H1 (cell line): ENCODE measurements at regions not wholly inside any gene's neighbourhood (a gene's known extent, or its start where the extent isn't known, plus 50 kb on each side); places are given as distances from the start of the nearest gene placed in this dataset.

Experiments used
- CEBPB ChIP-seq: IDR thresholded peaks from 2 replicates; pipeline ENCODE4 v1.6.1; 2012; ENCODE audit warnings: low read depth, low read length
- POLR2A ChIP-seq, 2 experiments: IDR thresholded peaks; 1 replicate in 1 of 2; 2 replicates in 1 of 2; pipeline ENCODE4 v1.6.1; 2011; ENCODE audit warnings: low read depth in 2 of 2, low read length in 2 of 2, mild to moderate bottlenecking in 2 of 2; ENCODE audit errors: control extremely low read depth in 1 of 2
- TF ChIP-seq, protein P1 (sequence below): IDR thresholded peaks from 2 replicates; pipeline ENCODE4 v1.6.1; 2011; ENCODE audit warnings: low read depth, mild to moderate bottlenecking, low read length; ENCODE audit not compliant: insufficient read depth
- TF ChIP-seq, protein P2 (sequence below), 3 experiments: IDR thresholded peaks; 1 replicate in 2 of 3; 2 replicates in 1 of 3; pipeline versions ENCODE4 v1.5.1 to v1.6.1; 2011; ENCODE audit warnings: low read length in 3 of 3, mild to moderate bottlenecking in 3 of 3, inconsistent platforms in 2 of 3, low read depth in 1 of 3, moderate library complexity in 1 of 3; ENCODE audit not compliant: insufficient read depth in 1 of 3; ENCODE audit errors: control extremely low read depth in 1 of 3

DNA sequence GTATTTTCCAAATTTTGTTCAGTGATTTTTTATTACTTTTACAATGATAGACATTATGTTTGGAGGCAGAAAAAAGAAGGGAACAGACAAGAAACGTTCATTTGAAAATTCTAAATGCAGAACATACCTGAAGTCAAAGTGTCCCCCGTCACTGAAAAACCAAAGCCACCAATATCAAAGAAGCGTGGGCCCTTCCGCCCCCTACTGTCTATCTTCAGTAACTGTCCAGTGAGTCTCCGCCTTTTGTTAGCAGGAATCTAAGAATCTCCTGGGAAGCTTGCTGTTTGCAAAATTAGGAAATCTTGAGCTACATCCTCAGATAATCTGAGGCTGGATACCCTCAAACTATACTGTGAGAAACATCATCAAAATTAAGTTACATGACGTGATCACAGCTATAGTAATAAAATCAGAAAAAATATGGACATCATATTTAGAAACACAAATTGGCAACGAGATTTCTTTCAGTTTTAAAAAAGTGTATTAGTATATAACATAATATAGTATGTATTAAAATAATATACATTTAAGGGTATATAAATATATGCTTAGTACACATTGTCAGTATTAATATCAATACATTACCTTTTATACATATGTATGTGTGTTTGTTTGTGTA, 169.3 kb upstream of the AKR1E2 start:
- no peak for TF ChIP-seq POLR2A (IDR thresholded peaks at IDR 0.05; ENCODE audit: control extremely low read depth in 1 of 2, low read depth in 2 of 2, low read length in 2 of 2)
- TF ChIP-seq, protein P1, sequence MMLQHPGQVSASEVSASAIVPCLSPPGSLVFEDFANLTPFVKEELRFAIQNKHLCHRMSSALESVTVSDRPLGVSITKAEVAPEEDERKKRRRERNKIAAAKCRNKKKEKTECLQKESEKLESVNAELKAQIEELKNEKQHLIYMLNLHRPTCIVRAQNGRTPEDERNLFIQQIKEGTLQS, result no peak
- TF ChIP-seq CEBPB, result no peak
- TF ChIP-seq, protein P2, sequence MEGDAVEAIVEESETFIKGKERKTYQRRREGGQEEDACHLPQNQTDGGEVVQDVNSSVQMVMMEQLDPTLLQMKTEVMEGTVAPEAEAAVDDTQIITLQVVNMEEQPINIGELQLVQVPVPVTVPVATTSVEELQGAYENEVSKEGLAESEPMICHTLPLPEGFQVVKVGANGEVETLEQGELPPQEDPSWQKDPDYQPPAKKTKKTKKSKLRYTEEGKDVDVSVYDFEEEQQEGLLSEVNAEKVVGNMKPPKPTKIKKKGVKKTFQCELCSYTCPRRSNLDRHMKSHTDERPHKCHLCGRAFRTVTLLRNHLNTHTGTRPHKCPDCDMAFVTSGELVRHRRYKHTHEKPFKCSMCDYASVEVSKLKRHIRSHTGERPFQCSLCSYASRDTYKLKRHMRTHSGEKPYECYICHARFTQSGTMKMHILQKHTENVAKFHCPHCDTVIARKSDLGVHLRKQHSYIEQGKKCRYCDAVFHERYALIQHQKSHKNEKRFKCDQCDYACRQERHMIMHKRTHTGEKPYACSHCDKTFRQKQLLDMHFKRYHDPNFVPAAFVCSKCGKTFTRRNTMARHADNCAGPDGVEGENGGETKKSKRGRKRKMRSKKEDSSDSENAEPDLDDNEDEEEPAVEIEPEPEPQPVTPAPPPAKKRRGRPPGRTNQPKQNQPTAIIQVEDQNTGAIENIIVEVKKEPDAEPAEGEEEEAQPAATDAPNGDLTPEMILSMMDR (IDR thresholded peaks at IDR 0.05; ENCODE audit: control extremely low read depth in 1 of 3, insufficient read depth in 1 of 3, low read depth in 1 of 3, low read length in 3 of 3), result peak; percentile 54 to 81 (median 70)
